Esophagus squamous epithelium (tissue), 4 donors: ENCODE measurements at regions not wholly inside any gene's neighbourhood (a gene's known extent, or its start where the extent isn't known, plus 50 kb on each side); places are given as distances from the start of the nearest gene placed in this dataset.

Experiments used
- POLR2A ChIP-seq, 4 donors: fragments of 450-650 bp; IDR thresholded peaks; one replicate each; pipeline ENCODE4 v1.6.1; 2017; ENCODE audit warnings: antibody characterized with exemption in 4 of 4, mild to moderate bottlenecking in 4 of 4, moderate library complexity in 3 of 4
- TF ChIP-seq, protein P1 (sequence below), 6 experiments: fragments of 450-650 bp in 4 of 6; fragments of 200-600 bp in 2 of 6; sonication (generic) in 2 of 6; IDR thresholded peaks; one replicate each; pipeline ENCODE4 v1.5.1; 2016 to 2019; ENCODE audit warnings: antibody characterized with exemption in 6 of 6, mild to moderate bottlenecking in 4 of 6, moderate library complexity in 4 of 6

DNA sequence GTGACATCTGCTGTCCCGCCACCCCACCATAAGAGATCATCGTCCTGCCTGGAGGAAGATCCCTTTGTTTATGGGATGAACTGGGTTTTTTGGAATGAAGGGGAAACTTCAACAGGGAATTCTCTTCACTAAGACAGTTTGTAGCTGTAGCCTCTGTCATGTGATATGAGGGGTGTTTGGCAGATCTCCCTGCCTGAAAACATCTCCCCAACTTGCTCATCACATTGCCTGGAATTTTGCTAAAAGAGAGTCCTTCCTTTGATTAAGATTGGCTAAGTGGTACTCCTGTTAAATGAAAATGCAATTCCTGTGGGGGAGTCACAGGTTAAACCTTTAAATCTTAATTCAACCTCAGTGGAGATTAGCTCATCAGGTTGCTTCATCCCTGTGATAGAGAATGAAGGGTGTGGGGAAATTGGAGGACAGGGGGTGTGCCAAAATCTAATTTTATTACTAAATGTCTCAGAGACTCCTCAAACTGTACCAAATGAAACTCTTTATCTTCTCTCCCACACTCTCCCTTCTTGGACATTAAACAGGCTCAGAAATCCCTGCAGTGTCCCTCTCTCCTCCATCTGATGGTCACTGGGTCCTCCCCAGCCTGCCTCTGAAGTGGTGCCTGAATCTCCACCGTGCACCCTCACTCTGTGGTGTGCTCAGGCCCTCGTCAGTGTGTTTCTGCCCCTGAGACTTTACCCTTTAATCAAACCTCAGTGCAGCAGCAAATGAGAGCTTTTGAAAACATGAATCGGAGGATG, 54.8 kb downstream of the IER5 start:
- no peak for TF ChIP-seq POLR2A (IDR thresholded peaks at IDR 0.05)
- TF ChIP-seq, protein P1, sequence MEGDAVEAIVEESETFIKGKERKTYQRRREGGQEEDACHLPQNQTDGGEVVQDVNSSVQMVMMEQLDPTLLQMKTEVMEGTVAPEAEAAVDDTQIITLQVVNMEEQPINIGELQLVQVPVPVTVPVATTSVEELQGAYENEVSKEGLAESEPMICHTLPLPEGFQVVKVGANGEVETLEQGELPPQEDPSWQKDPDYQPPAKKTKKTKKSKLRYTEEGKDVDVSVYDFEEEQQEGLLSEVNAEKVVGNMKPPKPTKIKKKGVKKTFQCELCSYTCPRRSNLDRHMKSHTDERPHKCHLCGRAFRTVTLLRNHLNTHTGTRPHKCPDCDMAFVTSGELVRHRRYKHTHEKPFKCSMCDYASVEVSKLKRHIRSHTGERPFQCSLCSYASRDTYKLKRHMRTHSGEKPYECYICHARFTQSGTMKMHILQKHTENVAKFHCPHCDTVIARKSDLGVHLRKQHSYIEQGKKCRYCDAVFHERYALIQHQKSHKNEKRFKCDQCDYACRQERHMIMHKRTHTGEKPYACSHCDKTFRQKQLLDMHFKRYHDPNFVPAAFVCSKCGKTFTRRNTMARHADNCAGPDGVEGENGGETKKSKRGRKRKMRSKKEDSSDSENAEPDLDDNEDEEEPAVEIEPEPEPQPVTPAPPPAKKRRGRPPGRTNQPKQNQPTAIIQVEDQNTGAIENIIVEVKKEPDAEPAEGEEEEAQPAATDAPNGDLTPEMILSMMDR (IDR thresholded peaks at IDR 0.05), result no peak
